ENCODE measurements at regions not wholly inside any gene's neighbourhood (a gene's known extent, or its start where the extent isn't known, plus 50 kb on each side); places are given as distances from the start of the nearest gene placed in this dataset.
"Not testable (repeated sequence)": the region's sequence is repeated elsewhere in the genome, so short reads cannot be mapped to it uniquely, and the experiment has no call there.

- TF ChIP-seq CTCF (IDR thresholded peaks at IDR 0.05; ENCODE audit: low read depth, low read length, missing control alignments), result no peak
- H3K4me3 ChIP-seq (ENCODE audit: low read depth, low read length), result no peak overlapping the region
- no peak for DNase-seq (ENCODE audit: low read depth)
These were observed 132.4 kb upstream of the LPP start for GRCh38 chr3:188021502-188022040.

- not testable (repeated sequence) for DNase-seq (ENCODE audit: low read depth); H3K4me3 ChIP-seq (ENCODE audit: low read depth, low read length)
These were observed 131.1 kb upstream of the LPP start for GRCh38 chr3:188022902-188023301.

GRCh38 chr3:188025555-188025954, 128.4 kb upstream of the LPP start:
- TF ChIP-seq CTCF (IDR thresholded peaks at IDR 0.05; ENCODE audit: low read depth, low read length, missing control alignments), result no peak
- H3K4me3 ChIP-seq (ENCODE audit: low read depth, low read length), result no peak overlapping the region
- no peak for DNase-seq (ENCODE audit: low read depth)

GRCh38 chr3:188026191-188026968, 127.6 kb upstream of the LPP start:
- H3K4me3 ChIP-seq (ENCODE audit: low read depth, low read length), result no peak overlapping the region
- DNase-seq (ENCODE audit: low read depth), result no peak
- TF ChIP-seq CTCF (IDR thresholded peaks at IDR 0.05; ENCODE audit: low read depth, low read length, missing control alignments), result no peak

GRCh38 chr3:188031121-188031520, 122.8 kb upstream of the LPP start:
- TF ChIP-seq CTCF (IDR thresholded peaks at IDR 0.05; ENCODE audit: low read depth, low read length, missing control alignments), result no peak
- no peak for DNase-seq (ENCODE audit: low read depth)
- H3K4me3 ChIP-seq (ENCODE audit: low read depth, low read length), result no peak overlapping the region

GRCh38 chr3:188034989-188035388, 119.0 kb upstream of the LPP start:
- no peak for DNase-seq (ENCODE audit: low read depth)

More at GRCh38 chr3:188034989-188035388, 119.0 kb upstream of the LPP start:
- no peak for TF ChIP-seq CTCF (IDR thresholded peaks at IDR 0.05; ENCODE audit: low read depth, low read length, missing control alignments)
- H3K4me3 ChIP-seq (ENCODE audit: low read depth, low read length), result no peak overlapping the region
